ENCODE measurements at regions not wholly inside any gene's neighbourhood (a gene's known extent, or its start where the extent isn't known, plus 50 kb on each side); places are given as distances from the start of the nearest gene placed in this dataset.
"Not testable (repeated sequence)": the region's sequence is repeated elsewhere in the genome, so short reads cannot be mapped to it uniquely, and the experiment has no call there.

DNA sequence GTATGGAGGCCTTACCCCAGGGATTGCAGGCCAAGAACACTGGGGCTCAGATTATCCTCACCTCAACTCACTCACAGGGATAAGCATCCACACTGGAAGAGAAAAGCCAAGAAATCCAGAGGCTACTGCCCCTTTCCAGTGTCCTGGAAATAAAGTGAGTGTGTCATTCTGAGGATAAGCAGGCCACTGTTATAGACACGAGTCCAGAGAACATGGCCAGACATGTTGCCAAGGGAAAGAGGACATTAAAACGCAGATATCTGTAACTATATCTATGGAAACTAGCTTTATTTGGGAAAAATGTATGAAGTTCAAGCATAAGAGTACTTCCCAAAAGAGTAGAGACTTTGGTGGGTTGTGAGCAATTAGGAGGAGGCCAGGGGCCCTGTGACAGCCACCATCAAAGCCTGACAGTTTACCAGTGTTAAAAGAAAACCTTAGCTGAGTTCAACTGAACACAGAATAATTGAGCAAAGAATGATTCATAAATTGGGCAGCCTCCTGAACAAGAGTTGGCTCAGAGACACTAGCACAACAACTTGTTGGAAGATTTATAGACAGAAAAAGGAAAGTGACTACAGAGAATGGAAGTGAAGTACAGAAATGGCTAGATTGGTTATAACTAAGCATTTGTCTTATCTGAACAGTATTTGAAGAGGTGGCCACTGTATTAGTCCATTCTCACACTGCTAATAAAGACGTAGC, 1222.2 kb downstream of the STIM2 start:
- DNase-seq (ENCODE audit: low spot score) = no peak

DNA sequence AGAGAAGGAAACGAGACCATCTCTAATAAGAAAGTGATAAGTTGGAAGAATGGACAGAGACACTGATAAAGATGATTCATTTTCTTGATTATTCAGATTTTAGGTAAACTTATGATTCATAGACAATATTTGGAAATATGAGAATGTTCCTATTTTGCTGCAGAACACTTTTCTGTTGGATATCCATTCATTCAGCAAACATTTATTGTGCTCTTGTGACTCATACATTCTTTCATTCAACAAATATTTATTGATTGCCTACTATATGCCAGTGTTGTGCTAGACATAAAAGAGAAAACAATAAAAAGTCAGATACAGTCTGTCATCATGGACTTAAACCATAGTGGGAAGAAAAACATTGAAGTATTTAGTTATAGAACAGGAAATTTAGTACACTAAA, 1232.0 kb downstream of the STIM2 start:
- DNase-seq (ENCODE audit: low spot score) = no peak

DNA sequence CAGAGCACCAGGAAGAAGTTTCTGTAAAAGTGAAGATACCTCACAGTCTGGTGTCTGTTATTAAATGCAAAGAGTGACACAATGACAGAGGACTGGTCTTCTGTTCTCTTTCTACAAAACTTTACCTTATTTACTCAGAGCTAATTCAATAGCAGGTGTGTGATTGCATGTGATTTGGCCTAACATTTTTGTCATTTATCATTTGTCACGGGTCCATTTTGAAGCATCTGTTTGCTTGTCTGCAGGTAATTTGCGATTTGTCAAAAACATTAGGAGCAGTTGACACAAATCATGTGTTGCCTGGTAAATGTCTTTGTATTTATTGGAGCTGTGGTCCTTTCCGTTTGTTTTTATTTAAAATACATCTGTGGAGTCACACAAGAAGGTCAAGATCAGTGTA, 1232.4 kb downstream of the STIM2 start:
- no peak for DNase-seq (ENCODE audit: low spot score)

- no peak for DNase-seq (ENCODE audit: low spot score)
Observed at GRCh38 chr4:28101583-28101982, 1240.9 kb downstream of the STIM2 start.

DNA sequence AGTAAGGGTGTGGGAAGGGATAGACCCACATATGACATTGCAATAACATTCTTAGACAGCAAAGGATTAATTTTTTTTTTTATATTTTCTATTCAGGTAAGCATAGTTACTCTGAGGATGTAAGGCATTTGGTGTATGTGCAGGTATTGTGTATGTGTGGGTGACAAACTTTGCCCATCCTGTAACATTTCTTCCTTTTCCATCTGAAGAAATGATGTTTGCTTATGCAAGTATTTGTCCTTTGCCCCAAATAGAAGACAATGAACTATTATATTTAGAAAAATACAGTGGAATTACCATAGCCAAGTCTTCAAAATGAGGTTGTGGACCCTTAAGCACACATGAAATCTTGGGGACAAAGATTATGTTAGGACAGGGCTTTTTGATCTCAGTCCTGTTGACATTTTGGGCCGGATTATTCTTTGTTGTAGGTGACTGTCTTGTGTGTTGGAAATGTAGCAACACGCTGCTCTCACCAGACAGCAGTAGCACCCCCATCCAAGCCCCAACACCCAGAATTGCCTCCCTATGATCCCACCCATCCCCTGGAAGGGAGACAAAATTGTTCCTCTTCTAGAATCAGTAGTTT, 1244.7 kb downstream of the STIM2 start:
- no peak for DNase-seq (ENCODE audit: low spot score)

DNA sequence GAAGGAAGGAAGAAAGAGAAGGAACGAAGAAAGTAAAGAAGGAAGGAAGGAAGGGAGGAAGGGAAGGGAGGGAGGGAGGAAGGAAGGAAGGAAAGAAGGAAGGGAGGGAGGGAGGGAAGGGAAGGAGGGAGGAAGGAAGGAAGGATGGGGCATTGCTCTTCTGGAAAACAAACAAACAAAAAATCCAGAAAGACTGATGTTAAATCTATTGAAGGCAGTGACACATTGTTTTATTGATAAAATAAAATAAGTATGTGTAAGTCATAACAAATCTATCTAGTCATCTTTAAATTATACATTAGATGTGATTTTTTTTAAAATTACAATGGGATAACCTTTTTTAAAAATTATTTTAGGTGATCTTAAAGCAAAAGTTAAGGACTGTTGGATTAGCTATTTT, 1245.5 kb downstream of the STIM2 start:
- DNase-seq (ENCODE audit: low spot score) = no peak

DNA sequence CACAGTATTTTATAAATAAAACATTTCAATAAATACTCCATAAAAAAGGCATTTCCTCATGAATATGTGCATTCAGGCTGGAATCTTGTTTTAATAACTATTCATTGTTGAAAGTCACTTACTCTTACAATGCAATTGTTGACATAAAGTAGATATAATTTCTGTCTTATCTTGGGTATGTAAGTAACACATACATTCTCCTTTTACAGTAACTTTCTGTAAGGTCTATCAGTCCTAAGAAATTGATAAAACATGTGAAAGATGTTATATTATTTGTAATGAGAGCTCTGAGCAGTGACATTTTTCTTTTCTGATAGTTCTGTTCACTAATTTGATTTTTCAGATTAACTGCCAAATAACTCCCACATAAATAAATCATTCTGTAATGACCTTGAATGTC, 1249.2 kb downstream of the STIM2 start:
- no peak for DNase-seq (ENCODE audit: low spot score)

DNA sequence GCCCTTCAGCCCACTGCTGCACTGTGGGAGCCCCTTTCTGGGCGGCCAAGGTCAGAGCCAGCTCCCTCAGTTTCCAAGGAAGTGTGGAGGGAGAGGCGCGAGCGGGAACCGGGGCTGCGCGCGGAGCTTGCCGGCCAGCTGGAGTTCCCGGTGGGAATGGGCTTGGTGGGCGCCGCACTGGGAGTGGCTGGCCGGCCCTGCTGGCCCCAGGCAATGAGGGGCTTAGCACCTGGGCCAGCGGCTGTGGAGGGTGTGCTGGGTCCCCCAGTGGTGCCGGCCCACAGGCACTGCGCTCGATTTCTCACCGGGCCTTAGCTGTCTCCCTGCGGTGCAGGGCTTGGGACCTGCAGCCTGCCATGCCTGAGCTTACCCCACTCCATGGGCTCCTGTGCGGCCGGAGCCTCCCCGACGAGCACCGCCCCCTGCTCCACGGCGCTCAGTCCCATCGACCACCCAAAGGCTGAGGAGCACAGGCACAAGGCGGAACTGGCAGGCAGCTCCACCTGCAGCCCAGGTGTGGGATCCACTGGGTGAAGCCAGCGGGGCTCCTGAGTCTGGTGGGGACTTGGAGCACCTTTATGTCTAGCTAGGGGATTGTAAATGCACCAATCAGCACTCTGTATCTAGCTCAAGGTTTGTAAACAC, 1252.2 kb downstream of the STIM2 start:
- not testable (repeated sequence) for DNase-seq (ENCODE audit: low spot score)

DNA sequence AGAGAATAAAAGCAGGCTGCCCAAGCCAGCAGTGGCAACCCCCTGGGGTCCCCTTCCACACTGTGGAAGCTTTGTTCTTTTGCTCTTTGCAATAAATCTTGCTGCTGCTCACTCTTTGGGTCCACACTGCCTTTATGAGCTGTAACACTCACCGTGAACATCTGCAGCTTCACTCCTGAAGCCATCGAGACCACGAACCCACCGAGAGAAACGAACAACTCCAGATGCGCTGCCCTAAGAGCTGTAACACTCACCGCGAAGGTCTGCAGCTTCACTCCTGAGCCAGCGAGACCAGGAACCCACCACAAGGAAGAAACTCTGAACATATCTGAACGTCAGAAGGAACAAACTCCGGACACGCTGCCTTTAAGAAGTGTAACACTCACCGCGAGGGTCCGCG, 1252.9 kb downstream of the STIM2 start:
- DNase-seq (ENCODE audit: low spot score) = not testable (repeated sequence)

DNA sequence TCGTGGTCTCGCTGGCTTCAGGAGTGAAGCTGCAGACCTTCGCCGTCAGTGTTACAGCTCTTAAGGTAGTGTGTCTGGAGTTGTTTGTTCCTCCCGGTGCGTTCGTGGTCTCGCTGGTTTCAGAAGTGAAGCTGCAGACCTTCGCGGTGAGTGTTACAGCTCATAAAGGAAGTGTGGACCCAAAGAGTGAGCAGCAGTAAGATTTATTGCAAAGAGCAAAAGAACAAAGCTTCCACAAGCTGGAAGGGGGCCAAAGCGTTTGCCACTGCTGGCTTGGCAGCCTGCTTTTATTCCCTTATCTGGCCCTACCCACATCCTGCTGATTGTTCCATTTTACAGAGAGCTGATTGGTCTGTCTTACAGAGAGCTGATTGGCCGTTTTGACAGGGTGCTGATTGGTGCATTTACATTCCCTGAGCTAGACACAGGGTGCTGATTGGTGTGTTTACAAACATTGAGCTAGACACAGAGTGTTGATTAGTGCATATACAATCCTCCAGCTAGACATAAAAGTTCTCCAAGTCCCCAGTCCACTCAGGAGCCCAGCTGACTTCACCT, 1256.0 kb downstream of the STIM2 start:
- DNase-seq (ENCODE audit: low spot score) = not testable (repeated sequence)

DNA sequence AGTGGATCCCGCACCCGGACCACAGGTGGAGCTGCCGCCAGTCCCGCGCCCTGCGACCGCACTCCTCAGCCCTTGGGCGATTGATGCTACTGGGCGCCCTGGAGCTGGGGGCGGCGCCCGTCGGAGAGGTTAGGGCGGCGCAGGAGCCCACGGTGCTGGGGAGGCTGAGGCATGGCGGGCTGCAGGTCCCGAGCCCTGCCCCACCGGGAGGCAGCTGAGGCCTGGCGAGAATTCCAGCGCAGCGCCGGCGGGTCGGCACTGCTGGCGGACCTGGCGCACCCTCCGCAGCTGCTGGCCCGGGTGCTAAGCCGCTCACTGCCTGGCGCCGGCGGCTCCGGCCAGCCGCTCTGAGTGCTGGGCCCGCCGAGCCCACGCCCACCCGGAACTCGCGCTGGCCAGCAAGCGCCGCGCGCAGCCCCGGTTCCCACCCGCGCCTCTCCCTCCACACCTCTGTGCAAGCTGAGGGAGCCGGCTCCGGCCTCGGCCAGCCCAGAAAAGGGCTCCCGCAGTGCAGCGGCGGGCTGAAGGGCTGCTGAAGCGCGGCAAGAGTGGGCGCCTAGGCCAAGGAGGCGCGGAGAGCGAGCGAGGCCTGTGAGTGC, 1256.5 kb downstream of the STIM2 start:
- no peak for DNase-seq (ENCODE audit: low spot score)

DNA sequence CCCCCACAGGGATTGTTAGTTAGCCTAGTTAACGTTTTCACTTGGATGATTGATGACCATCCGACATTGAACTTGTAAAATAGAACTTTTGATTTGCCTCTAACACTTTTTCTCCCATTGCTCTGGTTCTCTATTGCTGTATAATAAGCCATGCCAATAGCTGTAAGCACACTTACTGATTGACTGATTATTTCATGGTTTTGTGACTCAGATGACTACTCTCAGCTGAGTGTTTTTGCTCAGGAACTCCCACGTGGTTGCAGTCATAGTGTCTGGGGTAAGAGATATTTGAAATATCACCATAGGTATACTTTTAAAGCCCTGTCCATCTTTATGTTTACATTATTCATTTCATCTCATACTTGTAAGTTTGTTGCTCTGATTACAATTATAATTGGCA, 1285.5 kb downstream of the STIM2 start:
- no peak for DNase-seq (ENCODE audit: low spot score)

GRCh38 chr4:28148221-28148620, 1287.6 kb downstream of the STIM2 start:
- DNase-seq (ENCODE audit: low spot score) = no peak

- no peak for DNase-seq (ENCODE audit: low spot score)
Observed at GRCh38 chr4:28149762-28150161, 1289.1 kb downstream of the STIM2 start.

GRCh38 chr4:28151314-28151713, 1290.7 kb downstream of the STIM2 start:
- no peak for DNase-seq (ENCODE audit: low spot score)

DNA sequence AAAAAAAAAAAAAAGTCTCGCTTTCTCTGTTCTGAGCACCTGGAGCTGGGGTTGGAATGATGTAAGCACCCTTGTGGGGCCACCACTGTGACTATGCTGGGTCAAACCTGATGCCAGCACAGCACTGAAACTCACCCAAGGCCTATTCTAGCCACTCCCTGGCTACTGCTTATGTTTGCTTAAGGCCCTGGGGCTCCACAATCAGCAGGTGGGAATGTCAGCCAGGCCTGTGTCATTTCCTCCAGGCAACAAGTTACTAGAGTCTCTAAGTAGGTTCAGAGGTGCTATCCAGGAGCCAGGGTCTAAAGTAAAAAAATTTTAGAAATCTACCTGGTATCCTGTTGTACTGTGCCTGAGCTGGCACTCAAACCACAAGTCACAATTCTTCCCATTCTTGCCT, 1306.8 kb downstream of the STIM2 start:
- no peak for DNase-seq (ENCODE audit: low spot score)

DNA sequence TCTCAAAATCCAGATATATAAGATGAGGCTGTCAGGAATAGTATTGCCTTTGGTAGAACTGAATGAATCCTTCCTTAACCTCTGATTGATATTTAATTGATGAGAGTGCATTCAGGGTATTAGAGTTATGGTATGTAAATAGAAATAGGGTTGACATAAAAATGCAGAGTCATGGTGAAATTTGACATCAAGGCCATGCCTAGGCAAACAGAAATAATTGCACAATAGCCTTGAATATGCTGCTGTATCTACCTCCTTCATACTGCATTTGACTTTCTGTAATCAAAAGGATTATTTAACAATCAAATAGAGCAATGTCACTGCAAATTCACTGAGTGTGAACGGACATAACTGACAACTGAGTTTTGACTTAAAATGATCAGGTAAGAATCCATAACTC, 1316.3 kb downstream of the STIM2 start:
- no peak for DNase-seq (ENCODE audit: low spot score)

GRCh38 chr4:28177641-28178040, 1317.0 kb downstream of the STIM2 start:
- DNase-seq (ENCODE audit: low spot score) = no peak

- DNase-seq (ENCODE audit: low spot score) = no peak
Observed at GRCh38 chr4:28179126-28179525, 1318.5 kb downstream of the STIM2 start.

DNA sequence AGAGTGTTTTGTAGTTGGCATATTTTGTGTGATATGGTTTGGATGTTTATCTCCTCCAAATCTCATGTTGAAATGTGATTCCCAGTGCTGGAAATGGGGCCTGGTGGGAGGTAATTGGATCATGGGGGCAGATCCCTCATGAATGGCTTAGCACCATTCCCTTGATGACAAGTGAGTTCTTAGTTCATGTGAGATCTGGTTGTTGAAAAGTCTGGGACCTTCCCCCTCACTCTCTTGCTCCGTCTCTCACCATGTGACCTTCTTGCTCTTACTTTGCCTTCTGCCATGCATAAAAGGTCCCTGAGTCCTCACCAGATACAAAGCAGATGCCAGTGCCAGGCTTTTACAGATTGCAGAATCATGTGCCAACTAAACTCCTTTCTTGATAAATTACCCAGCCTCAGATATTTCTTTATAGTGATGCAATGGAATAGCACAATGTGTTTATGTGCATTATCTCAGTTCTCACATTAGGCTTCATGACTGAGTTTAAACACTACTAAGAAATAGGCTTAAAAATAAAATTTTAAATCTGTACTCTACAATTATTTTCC, 1348.8 kb downstream of the STIM2 start:
- DNase-seq (ENCODE audit: low spot score) = no peak

- DNase-seq (ENCODE audit: low spot score) = no peak
Observed at GRCh38 chr4:28211676-28212470, 1351.2 kb downstream of the STIM2 start.

GRCh38 chr4:28221536-28221935, 1360.9 kb downstream of the STIM2 start:
- DNase-seq (ENCODE audit: low spot score) = no peak
